Smooth muscle cell (in vitro differentiated cells): ENCODE measurements at regions not wholly inside any gene's neighbourhood (a gene's known extent, or its start where the extent isn't known, plus 50 kb on each side); places are given as distances from the start of the nearest gene placed in this dataset.

Experiments
- DNase-seq: peaks from one replicate; lab custom pipeline; 2025; ENCODE audit not compliant: unreplicated experiment; lab: John Stamatoyannopoulos, UW
- H2AFZ ChIP-seq: fragments of 200-600 bp; sonication (generic); 2 replicates; pipeline ENCODE4 v1.6.0; 2016; ENCODE audit warnings: antibody characterized with exemption, low read depth, mild to moderate bottlenecking
- H3F3A ChIP-seq: fragments of 200-600 bp; sonication (generic); 2 replicates; pipeline ENCODE4 v1.6.0; 2017; ENCODE audit warnings: antibody characterized with exemption, low read depth
- H3K27ac ChIP-seq: fragments of 200-600 bp; sonication (generic); 2 replicates; pipeline ENCODE4 v1.5.1; 2016; ENCODE audit warnings: low read depth, mild to moderate bottlenecking
- H3K27me3 ChIP-seq: fragments of 200-600 bp; sonication (generic); 2 replicates; pipeline ENCODE4 v1.6.1; 2016; ENCODE audit warnings: low read depth, mild to moderate bottlenecking
- H3K36me3 ChIP-seq: fragments of 200-600 bp; sonication (generic); 2 replicates; pipeline ENCODE4 v1.5.1; 2016; ENCODE audit warnings: low read depth
- H3K4me1 ChIP-seq: fragments of 200-600 bp; sonication (generic); 2 replicates; pipeline ENCODE4 v1.5.1; 2016; ENCODE audit warnings: low read depth
- H3K4me2 ChIP-seq: fragments of 200-600 bp; sonication (generic); 2 replicates; pipeline ENCODE4 v1.6.0; 2016; ENCODE audit warnings: mild to moderate bottlenecking
- H3K4me3 ChIP-seq: fragments of 200-600 bp; sonication (generic); 2 replicates; pipeline ENCODE4 v1.5.1; 2016; ENCODE audit warnings: mild to moderate bottlenecking
- H3K79me2 ChIP-seq: fragments of 200-600 bp; sonication (generic); 2 replicates; pipeline ENCODE4 v1.6.0; 2016; ENCODE audit warnings: low read depth, mild to moderate bottlenecking
- H3K9ac ChIP-seq: fragments of 200-600 bp; sonication (generic); 2 replicates; pipeline ENCODE4 v1.6.0; 2016; ENCODE audit warnings: low read depth
- H3K9me3 ChIP-seq: fragments of 200-600 bp; sonication (generic); replicated peaks from 2 replicates; pipeline ENCODE4 v1.5.1; 2016; ENCODE audit warnings: low read depth
- H4K20me1 ChIP-seq: fragments of 200-600 bp; sonication (generic); 2 replicates; pipeline ENCODE4 v1.6.0; 2016; ENCODE audit warnings: low read depth
- CTCF ChIP-seq: fragments of 200-600 bp; sonication (generic); IDR thresholded peaks from 2 replicates; pipeline ENCODE4 v1.5.1; 2017; ENCODE audit warnings: borderline replicate concordance, mild to moderate bottlenecking, antibody characterized with exemption; ENCODE audit not compliant: insufficient read depth, poor library complexity, severe bottlenecking
- WGBS: methylation state at CpG from one replicate; pipeline ENCODE4 v1.1.7; 2016; ENCODE audit warnings: low lambda C conversion rate; 5-methylcytosine and 5-hydroxymethylcytosine counted together

DNA sequence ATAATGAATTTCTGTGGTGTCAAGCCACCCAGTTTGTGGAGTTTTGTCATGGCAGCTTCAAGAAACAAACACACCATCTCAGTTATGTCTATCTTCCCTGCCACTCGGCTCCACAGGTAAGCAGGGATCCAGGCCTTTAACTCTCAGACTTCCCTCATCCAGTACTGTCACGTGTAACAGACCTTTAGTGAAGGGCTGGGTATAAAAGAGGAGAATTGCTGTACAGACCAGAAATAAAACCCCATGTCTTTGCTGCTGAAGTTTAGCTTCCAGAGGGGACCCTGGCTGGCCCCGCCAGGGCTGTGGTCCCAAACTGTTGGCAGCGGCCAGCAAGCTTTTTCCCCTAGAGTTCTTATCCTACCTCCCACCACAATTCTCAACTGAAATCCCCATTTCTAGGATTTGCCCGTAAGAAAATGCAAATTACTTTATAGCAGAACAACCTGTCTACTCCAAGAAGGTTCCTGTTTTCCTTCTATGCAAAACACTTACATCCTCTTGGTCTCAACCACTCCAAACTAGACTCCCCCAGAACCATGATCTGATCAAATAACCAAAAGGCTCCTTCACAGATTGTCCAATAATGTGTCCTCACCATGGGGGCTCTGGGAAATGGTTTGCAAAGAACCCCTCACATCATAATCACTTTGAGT, 438.0 kb upstream of the ID2 start:
- no peaks in the 10 kb centered on the region for H3K9me3 ChIP-seq
- peaks cover 6% of the 10 kb centered on the region for H3F3A ChIP-seq
- H3K9ac ChIP-seq: no peak overlapping the region
- H3K4me2 ChIP-seq: no peak overlapping the region
- no peak overlapping the region for H2AFZ ChIP-seq
- H3K36me3 ChIP-seq: no peaks in the 10 kb centered on the region
- no peak overlapping the region for H3K27ac ChIP-seq
- H3K4me3 ChIP-seq: no peak overlapping the region
- H3K4me1 ChIP-seq: peaks cover 9% of the 10 kb centered on the region
- no peaks in the 10 kb centered on the region for H3K79me2 ChIP-seq
- no peak for TF ChIP-seq CTCF
- no peak for DNase-seq
- H4K20me1 ChIP-seq: no peaks in the 10 kb centered on the region
- H3K27me3 ChIP-seq: no peaks in the 10 kb centered on the region
- 96% methylated on average over 5 of the region's 5 CpGs for WGBS

DNA sequence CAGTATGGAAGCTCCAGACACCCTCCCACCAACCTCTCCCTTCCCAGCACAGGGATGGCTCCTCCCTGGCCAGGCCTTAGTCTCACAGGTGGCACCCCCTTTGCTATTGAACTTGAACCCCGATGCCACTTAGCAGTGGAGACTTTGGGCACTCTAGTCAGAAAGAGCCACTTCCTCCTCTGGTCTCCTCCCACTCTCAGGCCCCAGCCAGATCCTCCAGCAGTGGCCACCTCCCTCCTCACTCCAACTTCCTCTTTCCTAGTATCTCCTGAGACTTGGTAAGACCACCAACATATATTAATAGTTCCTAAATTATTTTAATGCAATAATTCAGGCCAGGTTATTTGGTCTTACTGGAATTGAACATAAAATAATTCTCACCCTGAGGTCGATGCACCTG, 437.2 kb upstream of the ID2 start:
- Histone ChIP-seq H3K27me3 (no peaks in the 10 kb centered on the region), H3F3A (peaks cover 6% of the 10 kb centered on the region), H3K27ac (no peak overlapping the region), H3K36me3 (no peaks in the 10 kb centered on the region), H3K4me1 (peaks cover 4% of the 10 kb centered on the region), H2AFZ (no peak overlapping the region), H3K79me2 (no peaks in the 10 kb centered on the region), H4K20me1 (no peaks in the 10 kb centered on the region), H3K4me2 (no peak overlapping the region), H3K9ac (no peak overlapping the region), H3K4me3 (no peak overlapping the region), H3K9me3 (no peaks in the 10 kb centered on the region)
- DNase-seq: no peak
- no peak for TF ChIP-seq CTCF
- 89% methylated on average over 2 of the region's 2 CpGs for WGBS

DNA sequence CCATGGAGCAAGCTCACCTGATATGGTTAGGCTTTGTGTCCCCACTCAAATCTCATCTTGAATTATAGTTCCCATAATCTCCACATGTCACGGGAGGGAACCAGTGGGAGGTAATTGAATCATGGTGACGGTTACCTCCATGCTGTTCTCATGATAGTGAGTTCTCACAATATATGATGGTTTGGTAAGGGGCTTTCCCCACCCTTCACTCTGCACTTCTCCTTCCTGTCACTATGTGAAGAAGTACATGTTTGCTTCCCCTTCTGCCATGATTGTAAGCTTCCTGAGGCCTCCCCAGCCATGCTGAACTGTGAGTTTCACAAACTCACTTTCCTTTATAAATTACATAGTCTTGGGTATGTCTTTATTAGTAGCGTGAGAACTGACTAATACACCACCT, 435.7 kb upstream of the ID2 start:
- no peaks in the 10 kb centered on the region for H3K9me3 ChIP-seq
- H3K4me3 ChIP-seq: no peak overlapping the region
- H3K27me3 ChIP-seq: no peaks in the 10 kb centered on the region
- H3K36me3 ChIP-seq: no peaks in the 10 kb centered on the region
- no peak overlapping the region for H3K9ac ChIP-seq
- no peaks in the 10 kb centered on the region for H4K20me1 ChIP-seq
- no peak overlapping the region for H2AFZ ChIP-seq
- peaks cover 6% of the 10 kb centered on the region for H3F3A ChIP-seq
- H3K4me2 ChIP-seq: no peak overlapping the region
- no peak overlapping the region for H3K27ac ChIP-seq
- H3K79me2 ChIP-seq: no peaks in the 10 kb centered on the region
- no peaks in the 10 kb centered on the region for H3K4me1 ChIP-seq
- no peak for DNase-seq
- 100% methylated on average over 3 of the region's 3 CpGs for WGBS
- no peak for TF ChIP-seq CTCF
